ENCODE measurements at regions not wholly inside any gene's neighbourhood (a gene's known extent, or its start where the extent isn't known, plus 50 kb on each side); places are given as distances from the start of the nearest gene placed in this dataset.
A peak's percentile ranks its signal among the peaks of the same experiment; 100 is the strongest.

GRCh38 chr6:128659276-128659675 is 138.9 kb upstream of the PTPRK start:
- TF ChIP-seq CTCF (optimal IDR thresholded peaks at IDR 0.05 in 1 of 3, IDR thresholded peaks at IDR 0.05 in 1 of 3, conservative IDR thresholded peaks at IDR 0.05 in 1 of 3; ENCODE audit: extremely low read depth in 1 of 3, insufficient read depth in 2 of 3, low read length in 3 of 3) (no peak), EZH2 (IDR thresholded peaks at IDR 0.05; ENCODE audit: low read length) (no peak)
- H3K4me2 ChIP-seq (ENCODE audit: control insufficient read depth, extremely low read depth, insufficient read depth, low read depth, low read length), result peak overlapping the region; percentile 88

GRCh38 chr6:128657181-128657580 is 136.8 kb upstream of the PTPRK start:
- H3K4me1 ChIP-seq (ENCODE audit: control insufficient read depth, extremely low read depth, insufficient read depth, low read length), result peaks cover 36% of the 10 kb centered on the region
- no peaks in the 10 kb centered on the region for H3K36me3 ChIP-seq (ENCODE audit: control insufficient read depth in 2 of 2, extremely low read depth in 1 of 2, insufficient read depth in 2 of 2, low read length in 2 of 2)
- TF ChIP-seq EZH2 (IDR thresholded peaks at IDR 0.05; ENCODE audit: low read length) (no peak), CTCF (optimal IDR thresholded peaks at IDR 0.05 in 1 of 3, IDR thresholded peaks at IDR 0.05 in 1 of 3, conservative IDR thresholded peaks at IDR 0.05 in 1 of 3; ENCODE audit: extremely low read depth in 1 of 3, insufficient read depth in 2 of 3, low read length in 3 of 3) (no peak)
- no peaks in the 10 kb centered on the region for H3K27me3 ChIP-seq (ENCODE audit: control insufficient read depth, extremely low read depth, insufficient read depth, low read length)
- H4K20me1 ChIP-seq (ENCODE audit: control insufficient read depth, extremely low read depth, insufficient read depth, low read length), result no peaks in the 10 kb centered on the region
- no peak overlapping the region for H3K4me3 ChIP-seq (ENCODE audit: control insufficient read depth in 2 of 3, extremely low read depth in 1 of 3, insufficient read depth in 2 of 3, low read depth in 1 of 3, low read length in 3 of 3)
- no peak for FAIRE-seq
- no peaks in the 10 kb centered on the region for H3K9me3 ChIP-seq (ENCODE audit: control insufficient read depth, low read depth, low read length)
- H3K4me2 ChIP-seq (ENCODE audit: control insufficient read depth, extremely low read depth, insufficient read depth, low read depth, low read length), result no peak overlapping the region
- dilution Hi-C loops (cut with MboI; ENCODE audit: extremely low pct_ligation_motif_present, low sequenced_read_pairs), result no loop called here
- peak overlapping the region; percentile 76 for H3K27ac ChIP-seq (ENCODE audit: control insufficient read depth, insufficient read depth, low read length)
- no peak overlapping the region for H2AFZ ChIP-seq (ENCODE audit: control insufficient read depth, low read length)
- no peaks in the 10 kb centered on the region for H3K9me1 ChIP-seq (ENCODE audit: control insufficient read depth, extremely low read depth, insufficient read depth, low read length)
- no peaks in the 10 kb centered on the region for H3K79me2 ChIP-seq (ENCODE audit: control insufficient read depth, insufficient read depth, low read length)
- no peak for DNase-seq (ENCODE audit: low read depth, low spot score)
- H3K9ac ChIP-seq (ENCODE audit: control insufficient read depth, extremely low read depth, insufficient read depth, low read length), result no peak overlapping the region

More at GRCh38 chr6:128659276-128659675, 138.9 kb upstream of the PTPRK start:
- DNase-seq (ENCODE audit: low read depth, low spot score) (no peak), FAIRE-seq (no peak)
- H3K4me3 ChIP-seq (ENCODE audit: control insufficient read depth in 2 of 3, extremely low read depth in 1 of 3, insufficient read depth in 2 of 3, low read depth in 1 of 3, low read length in 3 of 3), result peak overlapping the region in 1 of 3 experiments; percentile 22
- no peaks in the 10 kb centered on the region for H3K79me2 ChIP-seq (ENCODE audit: control insufficient read depth, insufficient read depth, low read length)
- H3K9me3 ChIP-seq (ENCODE audit: control insufficient read depth, low read depth, low read length), result no peaks in the 10 kb centered on the region
- H2AFZ ChIP-seq (ENCODE audit: control insufficient read depth, low read length), result peak overlapping the region; percentile 85
- H3K27me3 ChIP-seq (ENCODE audit: control insufficient read depth, extremely low read depth, insufficient read depth, low read length), result no peaks in the 10 kb centered on the region
- dilution Hi-C loops (cut with MboI; ENCODE audit: extremely low pct_ligation_motif_present, low sequenced_read_pairs), result no loop called here
- peak overlapping the region; percentile 72 for H3K27ac ChIP-seq (ENCODE audit: control insufficient read depth, insufficient read depth, low read length)
- peaks cover 36% of the 10 kb centered on the region for H3K4me1 ChIP-seq (ENCODE audit: control insufficient read depth, extremely low read depth, insufficient read depth, low read length)
- no peak overlapping the region for H3K9ac ChIP-seq (ENCODE audit: control insufficient read depth, extremely low read depth, insufficient read depth, low read length)
- H3K36me3 ChIP-seq (ENCODE audit: control insufficient read depth in 2 of 2, extremely low read depth in 1 of 2, insufficient read depth in 2 of 2, low read length in 2 of 2), result no peaks in the 10 kb centered on the region
- H4K20me1 ChIP-seq (ENCODE audit: control insufficient read depth, extremely low read depth, insufficient read depth, low read length), result no peaks in the 10 kb centered on the region
- H3K9me1 ChIP-seq (ENCODE audit: control insufficient read depth, extremely low read depth, insufficient read depth, low read length), result no peaks in the 10 kb centered on the region
